Progenitor cell of endocrine pancreas (in vitro differentiated cells): ENCODE measurements at regions not wholly inside any gene's neighbourhood (a gene's known extent, or its start where the extent isn't known, plus 50 kb on each side); places are given as distances from the start of the nearest gene placed in this dataset.

Source experiments
- DNase-seq: peaks from one replicate; pipeline ENCODE4 v3.0.0; 2021; ENCODE audit warnings: low spot score; ENCODE audit not compliant: unreplicated experiment
- H3K27ac Mint-ChIP-seq: 2 replicates; pipeline ENCODE4 v1.8.0; 2021; ENCODE audit warnings: mild to moderate bottlenecking, moderate library complexity, mixed read lengths
- H3K27me3 Mint-ChIP-seq: 2 replicates; pipeline ENCODE4 v1.8.0; 2021; ENCODE audit warnings: mixed read lengths
- H3K36me3 Mint-ChIP-seq: 2 replicates; pipeline ENCODE4 v1.8.0; 2022; ENCODE audit warnings: mixed read lengths; ENCODE audit not compliant: insufficient read depth
- H3K4me1 Mint-ChIP-seq: 2 replicates; pipeline ENCODE4 v1.8.0; 2021; ENCODE audit warnings: low read depth, mixed read lengths
- H3K4me3 Mint-ChIP-seq: 2 replicates; pipeline ENCODE4 v1.8.0; 2021; ENCODE audit warnings: low read depth, mild to moderate bottlenecking, moderate library complexity, mixed read lengths
- H3K9me3 Mint-ChIP-seq: 2 replicates; pipeline ENCODE4 v1.8.0; 2021; ENCODE audit warnings: low read depth, mixed read lengths
- TF ChIP-seq, protein P1 (sequence below): fragments of 200-600 bp; sonication (generic); IDR thresholded peaks from one replicate; pipeline ENCODE4 v1.5.0; 2021; ENCODE audit warnings: antibody characterized with exemption, mild to moderate bottlenecking; ENCODE audit not compliant: unreplicated experiment

- no peaks in the 10 kb centered on the region for H3K9me3 Mint-ChIP-seq
- H3K4me1 Mint-ChIP-seq = no peaks in the 10 kb centered on the region
- no peaks in the 10 kb centered on the region for H3K36me3 Mint-ChIP-seq
- peaks cover 16% of the 10 kb centered on the region for H3K27me3 Mint-ChIP-seq
- peak; percentile 16 for DNase-seq
- H3K4me3 Mint-ChIP-seq = no peak overlapping the region
- no peak overlapping the region for H3K27ac Mint-ChIP-seq
- TF ChIP-seq, protein P1, sequence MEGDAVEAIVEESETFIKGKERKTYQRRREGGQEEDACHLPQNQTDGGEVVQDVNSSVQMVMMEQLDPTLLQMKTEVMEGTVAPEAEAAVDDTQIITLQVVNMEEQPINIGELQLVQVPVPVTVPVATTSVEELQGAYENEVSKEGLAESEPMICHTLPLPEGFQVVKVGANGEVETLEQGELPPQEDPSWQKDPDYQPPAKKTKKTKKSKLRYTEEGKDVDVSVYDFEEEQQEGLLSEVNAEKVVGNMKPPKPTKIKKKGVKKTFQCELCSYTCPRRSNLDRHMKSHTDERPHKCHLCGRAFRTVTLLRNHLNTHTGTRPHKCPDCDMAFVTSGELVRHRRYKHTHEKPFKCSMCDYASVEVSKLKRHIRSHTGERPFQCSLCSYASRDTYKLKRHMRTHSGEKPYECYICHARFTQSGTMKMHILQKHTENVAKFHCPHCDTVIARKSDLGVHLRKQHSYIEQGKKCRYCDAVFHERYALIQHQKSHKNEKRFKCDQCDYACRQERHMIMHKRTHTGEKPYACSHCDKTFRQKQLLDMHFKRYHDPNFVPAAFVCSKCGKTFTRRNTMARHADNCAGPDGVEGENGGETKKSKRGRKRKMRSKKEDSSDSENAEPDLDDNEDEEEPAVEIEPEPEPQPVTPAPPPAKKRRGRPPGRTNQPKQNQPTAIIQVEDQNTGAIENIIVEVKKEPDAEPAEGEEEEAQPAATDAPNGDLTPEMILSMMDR = peak; percentile 83
Observed at GRCh38 chr20:22312744-22313346, 271.5 kb downstream of the FOXA2 start.

DNA sequence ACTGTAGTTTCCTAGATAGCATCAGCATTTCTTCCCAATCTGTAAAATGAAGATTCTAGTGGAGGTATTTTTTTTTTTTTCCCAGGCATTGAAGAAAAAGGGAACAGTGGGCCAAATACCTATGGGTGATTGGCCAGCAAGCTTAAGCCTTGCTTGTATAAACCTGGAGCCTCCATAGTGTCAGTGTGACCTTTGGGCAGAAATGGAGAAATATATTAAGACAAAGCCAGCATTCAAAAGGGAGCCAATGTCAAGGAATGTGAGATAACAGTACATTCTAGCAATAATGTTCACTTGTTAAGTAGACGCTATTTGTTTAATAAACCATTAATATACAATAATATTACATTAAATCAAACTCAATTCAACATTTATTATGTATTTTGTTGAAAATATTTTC lies 275.4 kb downstream of the FOXA2 start:
- peaks cover 3% of the 10 kb centered on the region for H3K4me1 Mint-ChIP-seq
- no peak overlapping the region for H3K4me3 Mint-ChIP-seq
- H3K27ac Mint-ChIP-seq = no peak overlapping the region
- H3K36me3 Mint-ChIP-seq = no peaks in the 10 kb centered on the region
- TF ChIP-seq, protein P1 = no peak
- no peaks in the 10 kb centered on the region for H3K9me3 Mint-ChIP-seq
- H3K27me3 Mint-ChIP-seq = peaks cover 17% of the 10 kb centered on the region
- no peak for DNase-seq

DNA sequence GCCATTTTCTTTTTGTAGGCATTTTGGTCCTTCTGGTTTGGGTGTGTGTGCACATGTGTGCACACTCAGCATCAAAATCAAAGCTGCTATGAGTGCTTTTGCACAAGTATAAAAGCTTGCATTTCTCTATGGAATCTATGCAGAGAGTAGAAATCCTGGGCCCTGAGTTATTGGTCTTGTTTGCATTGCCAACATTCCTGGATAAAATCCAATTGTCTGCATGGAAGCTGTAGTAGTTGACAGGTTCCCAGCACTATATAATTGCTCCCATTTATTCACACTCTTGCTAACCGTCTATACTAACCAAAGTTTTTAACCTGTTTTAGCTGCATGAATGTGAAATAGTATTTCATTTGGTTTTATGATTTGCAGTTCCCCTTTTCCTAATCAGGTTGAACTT lies 277.0 kb downstream of the FOXA2 start:
- no peak for DNase-seq
- Mint-ChIP-seq H3K4me3 (no peak overlapping the region), H3K27me3 (peaks cover 22% of the 10 kb centered on the region), H3K36me3 (no peaks in the 10 kb centered on the region), H3K27ac (no peak overlapping the region), H3K4me1 (peaks cover 3% of the 10 kb centered on the region), H3K9me3 (no peaks in the 10 kb centered on the region)
- TF ChIP-seq, protein P1 = no peak

DNA sequence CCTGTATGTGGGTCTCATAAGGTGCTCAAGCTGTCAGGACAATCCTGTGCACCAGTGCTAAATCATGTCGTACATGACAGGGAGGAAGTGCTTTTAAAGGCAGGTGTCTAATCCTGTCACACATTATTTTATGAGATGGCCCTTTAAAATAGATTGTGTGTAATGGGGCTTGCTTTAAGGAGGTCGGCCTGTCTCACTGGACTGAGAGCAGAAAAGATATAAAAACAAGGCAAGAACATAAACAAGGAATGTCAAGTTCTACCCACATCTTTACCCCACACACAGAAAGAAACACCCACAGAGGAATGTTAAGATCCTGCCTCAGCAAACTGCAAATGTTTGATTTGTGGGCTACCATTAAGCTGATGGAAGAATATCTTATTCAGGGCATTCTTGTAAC lies 279.0 kb downstream of the FOXA2 start:
- no peak overlapping the region for H3K27ac Mint-ChIP-seq
- DNase-seq = no peak
- H3K9me3 Mint-ChIP-seq = no peaks in the 10 kb centered on the region
- peaks cover 3% of the 10 kb centered on the region for H3K4me1 Mint-ChIP-seq
- H3K36me3 Mint-ChIP-seq = no peaks in the 10 kb centered on the region
- H3K27me3 Mint-ChIP-seq = peaks cover 16% of the 10 kb centered on the region
- TF ChIP-seq, protein P1 = no peak
- no peak overlapping the region for H3K4me3 Mint-ChIP-seq

GRCh38 chr20:22303523-22303922 lies 280.8 kb downstream of the FOXA2 start:
- Mint-ChIP-seq H3K4me1 (peaks cover 3% of the 10 kb centered on the region), H3K27me3 (peaks cover 16% of the 10 kb centered on the region), H3K4me3 (no peak overlapping the region), H3K9me3 (peaks cover 7% of the 10 kb centered on the region), H3K36me3 (no peaks in the 10 kb centered on the region), H3K27ac (no peak overlapping the region)
- no peak for DNase-seq
- TF ChIP-seq, protein P1 = peak; percentile 26
